Inferior parietal cortex (tissue), 1 donor: ENCODE measurements at regions not wholly inside any gene's neighbourhood (a gene's known extent, or its start where the extent isn't known, plus 50 kb on each side); places are given as distances from the start of the nearest gene placed in this dataset.

ENCODE experiments used
- DNase-seq: peaks from one replicate; pipeline ENCODE4 v3.0.0-alpha.2; 2016; ENCODE audit errors: extremely low spot score

DNA sequence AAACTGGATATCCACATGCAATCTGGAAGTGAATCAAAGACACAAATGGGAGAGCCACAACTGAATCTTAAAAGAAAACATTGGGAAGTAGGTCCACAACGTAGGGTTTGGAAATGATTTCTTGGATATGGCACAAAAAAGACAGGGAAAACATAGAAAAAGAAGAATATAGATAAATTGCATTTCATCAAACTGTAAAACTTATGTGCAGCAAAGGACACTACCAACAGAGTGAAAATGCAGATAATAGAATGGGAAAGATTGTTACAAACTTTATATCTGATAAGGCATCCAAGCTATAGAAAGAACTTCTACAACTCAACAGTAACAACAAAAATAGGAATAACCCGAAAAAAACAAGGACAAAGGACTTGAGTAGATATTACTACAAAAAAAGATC lies 89.6 kb downstream of the ZNF280B start:
- no peak for DNase-seq

DNA sequence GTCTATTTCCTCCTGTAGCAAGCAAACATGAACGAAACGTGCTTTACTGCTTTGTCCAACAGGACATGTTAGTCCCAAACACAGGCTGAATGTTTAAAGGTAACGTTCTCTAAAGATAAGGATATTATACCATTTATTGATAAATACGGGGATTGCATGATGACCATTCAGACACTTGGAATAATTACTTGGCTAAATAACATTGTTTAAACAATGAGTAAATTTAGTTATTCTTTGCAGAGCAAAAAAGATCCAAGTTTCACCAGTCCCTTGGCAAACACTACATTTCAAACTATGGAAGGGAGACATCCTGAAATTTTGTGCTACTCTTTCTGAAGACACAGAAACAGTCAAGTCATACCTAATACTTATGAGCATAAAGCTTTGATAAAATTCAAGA lies 88.0 kb downstream of the ZNF280B start:
- no peak for DNase-seq

- no peak for DNase-seq
Observed at GRCh38 chr22:22421392-22421791, 87.2 kb downstream of the ZNF280B start.

GRCh38 chr22:22422629-22423112 lies 85.9 kb downstream of the ZNF280B start:
- peak; percentile 66 for DNase-seq

DNA sequence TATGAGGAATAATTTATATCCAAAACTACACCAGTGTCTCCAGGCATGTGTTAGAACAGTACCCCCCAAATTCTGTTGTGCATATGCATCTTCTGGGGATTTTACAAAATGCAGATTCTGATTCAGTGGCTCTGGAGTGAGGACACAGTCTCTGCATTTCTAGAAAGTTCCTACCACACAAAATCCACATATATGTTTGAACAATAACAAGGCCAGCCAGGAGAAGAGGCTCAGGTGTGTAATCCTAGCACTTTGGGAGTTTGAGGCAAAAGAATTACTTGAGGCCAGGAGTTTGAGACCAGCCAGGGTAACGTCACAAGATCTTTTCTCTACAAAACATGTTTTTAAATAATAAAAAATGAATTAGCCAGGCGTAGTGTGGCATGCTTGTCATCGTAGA lies 84.9 kb downstream of the ZNF280B start:
- no peak for DNase-seq

DNA sequence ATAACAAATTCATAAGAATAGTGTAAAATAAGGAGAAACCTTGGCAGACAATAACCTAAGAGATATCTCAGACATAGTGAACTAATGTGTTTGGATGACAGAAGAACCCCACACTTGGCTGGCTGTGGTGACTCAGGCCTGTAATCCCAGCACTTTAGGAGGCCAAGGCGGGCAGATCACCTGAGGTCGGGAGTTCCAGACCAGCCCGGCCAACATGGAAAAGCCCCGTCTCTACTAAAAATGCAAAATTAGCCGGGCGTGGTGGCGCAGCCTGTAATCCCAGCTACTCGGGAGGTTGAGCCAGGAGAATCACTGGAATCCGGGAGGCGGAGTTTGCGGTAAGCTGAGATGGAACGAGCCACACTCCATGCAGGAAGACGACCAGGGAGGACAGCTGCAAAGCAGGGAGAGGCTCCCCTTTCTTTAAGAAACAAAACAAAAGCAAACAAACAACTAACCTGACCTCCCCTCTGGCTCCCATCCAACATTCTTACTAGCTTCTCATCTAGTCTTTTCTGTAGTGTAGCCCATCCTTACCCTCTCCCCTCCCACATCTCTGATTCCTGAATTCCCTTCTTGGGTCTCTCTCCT lies 84.2 kb downstream of the ZNF280B start:
- no peak for DNase-seq

GRCh38 chr22:22424956-22425355 lies 83.6 kb downstream of the ZNF280B start:
- no peak for DNase-seq

- no peak for DNase-seq
Observed at GRCh38 chr22:22425356-22425755, 83.2 kb downstream of the ZNF280B start.

DNA sequence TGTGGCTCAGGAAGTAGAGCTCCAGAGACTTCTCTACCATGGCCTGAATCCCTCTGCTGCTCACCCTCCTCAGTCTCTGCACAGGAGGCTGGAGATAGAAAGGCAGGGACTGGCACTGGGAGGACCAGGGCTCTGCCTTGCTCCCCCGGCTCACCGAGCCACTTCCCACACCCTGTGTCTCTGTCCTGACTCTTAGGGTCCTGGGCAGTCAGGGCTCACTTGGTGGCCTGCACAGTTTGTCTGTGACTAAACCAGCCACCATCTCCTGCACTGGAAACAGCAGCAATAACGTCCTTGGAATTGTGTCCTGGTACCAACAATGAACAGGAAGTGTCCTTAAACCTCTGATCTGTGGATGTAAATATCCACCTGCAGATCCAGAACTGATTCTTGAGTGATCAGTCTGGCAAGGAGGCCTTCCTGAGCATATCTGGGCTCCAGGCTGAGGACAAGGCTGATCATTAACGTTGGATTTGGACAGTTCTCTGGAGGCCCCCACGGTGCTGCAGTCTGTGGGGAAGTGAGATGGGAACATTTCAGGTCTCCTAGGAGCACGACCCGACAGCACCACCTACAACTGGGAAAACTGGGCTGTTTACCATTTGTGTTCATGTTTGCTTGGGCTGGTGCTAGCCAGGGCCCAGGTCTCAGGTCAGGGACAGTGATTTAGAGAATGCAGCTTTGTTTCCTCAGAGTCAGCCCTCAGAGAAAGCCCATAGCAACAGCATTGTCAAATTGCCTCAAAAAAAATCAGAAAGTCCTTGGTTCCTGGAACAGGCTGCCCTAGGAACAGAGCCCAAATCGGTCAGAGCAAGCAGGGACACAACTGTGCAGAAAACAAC lies 82.5 kb downstream of the ZNF280B start:
- no peak for DNase-seq

DNA sequence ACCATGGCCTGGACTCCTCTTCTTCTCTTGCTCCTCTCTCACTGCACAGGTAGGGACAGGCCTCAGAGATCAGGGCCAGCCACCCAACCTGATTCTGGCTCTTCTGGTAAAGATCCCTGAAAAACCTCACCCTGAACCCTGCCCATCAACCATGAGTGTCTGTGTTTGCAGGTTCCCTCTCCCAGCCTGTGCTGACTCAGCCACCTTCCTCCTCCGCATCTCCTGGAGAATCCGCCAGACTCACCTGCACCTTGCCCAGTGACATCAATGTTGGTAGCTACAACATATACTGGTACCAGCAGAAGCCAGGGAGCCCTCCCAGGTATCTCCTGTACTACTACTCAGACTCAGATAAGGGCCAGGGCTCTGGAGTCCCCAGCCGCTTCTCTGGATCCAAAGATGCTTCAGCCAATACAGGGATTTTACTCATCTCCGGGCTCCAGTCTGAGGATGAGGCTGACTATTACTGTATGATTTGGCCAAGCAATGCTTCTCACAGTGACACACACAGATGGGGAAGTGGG lies 80.9 kb downstream of the ZNF280B start:
- DNase-seq: no peak

DNA sequence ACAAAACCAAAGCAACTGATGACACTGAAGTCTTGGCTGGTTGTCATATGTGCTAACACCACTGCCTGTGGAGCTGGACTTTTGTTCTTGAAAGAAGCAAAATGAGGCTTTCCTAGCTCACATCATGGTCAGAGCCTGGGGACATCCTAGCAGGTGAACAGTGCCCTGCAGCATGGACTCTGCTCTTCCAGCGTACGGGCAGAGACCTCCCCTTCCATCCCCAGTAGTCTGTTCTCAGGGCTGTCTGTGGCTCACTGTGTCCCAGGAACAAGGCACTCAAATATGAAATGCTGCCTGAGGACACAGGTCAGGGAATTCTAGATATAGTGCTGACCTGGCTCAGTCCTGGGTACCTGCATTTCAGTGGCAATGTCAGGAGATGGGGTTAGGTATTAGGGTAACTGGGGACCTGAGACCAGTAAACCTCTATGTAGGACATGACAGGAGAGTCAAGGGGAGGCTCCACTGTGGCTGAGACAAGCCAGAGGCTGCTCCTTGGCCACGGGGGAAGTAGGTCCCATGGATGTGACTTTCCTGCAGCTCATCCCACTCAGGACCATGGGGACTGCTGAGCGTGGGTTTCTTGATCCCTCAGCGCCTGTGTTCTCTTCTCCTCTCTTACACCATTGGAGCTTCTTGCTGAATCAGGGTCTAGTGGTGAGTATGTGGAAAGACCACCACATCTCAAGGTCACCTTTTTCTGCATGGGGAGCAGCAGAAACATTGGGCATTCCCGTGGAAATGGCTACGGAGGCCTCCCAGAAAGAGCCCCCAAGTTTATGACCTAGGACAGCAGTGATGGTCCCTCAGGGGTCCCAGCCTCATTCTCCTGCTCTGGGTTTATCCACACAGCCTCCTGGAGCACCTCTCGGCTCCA lies 80.1 kb downstream of the ZNF280B start:
- DNase-seq: no peak

- no peak for DNase-seq
Observed at GRCh38 chr22:22429369-22430108, 79.0 kb downstream of the ZNF280B start.

DNA sequence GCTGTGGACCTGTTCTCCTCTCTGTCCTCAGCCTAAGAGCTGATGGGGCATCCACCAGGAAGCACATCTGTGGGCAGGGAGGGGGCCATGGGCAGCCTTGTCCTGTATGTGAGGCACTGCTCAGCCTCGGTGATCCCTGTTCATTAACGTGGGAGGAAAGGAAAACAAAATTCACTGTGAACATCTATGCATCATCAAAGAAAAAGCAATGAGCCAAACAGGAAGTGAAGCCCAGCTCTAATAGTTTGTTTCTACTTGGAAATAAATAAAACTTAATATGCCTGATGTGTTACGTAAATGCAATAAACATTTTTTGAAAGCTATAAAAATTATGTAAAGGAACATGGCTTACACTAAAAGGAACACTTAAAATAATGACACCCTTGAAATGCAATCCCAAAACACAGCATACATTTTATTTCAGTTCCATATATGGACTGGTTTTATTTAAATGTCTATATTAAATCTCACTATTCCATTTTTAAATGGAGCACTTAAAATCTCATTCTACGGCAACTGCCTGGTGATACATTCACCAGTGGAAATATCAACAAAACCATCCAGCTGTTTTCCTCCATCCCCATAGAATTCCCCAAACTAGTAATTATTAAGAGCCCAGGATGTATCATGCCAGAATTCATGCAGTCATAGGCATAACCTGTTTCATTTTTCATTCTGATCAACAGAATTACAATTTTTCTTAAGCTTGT lies 78.3 kb downstream of the ZNF280B start:
- no peak for DNase-seq

DNA sequence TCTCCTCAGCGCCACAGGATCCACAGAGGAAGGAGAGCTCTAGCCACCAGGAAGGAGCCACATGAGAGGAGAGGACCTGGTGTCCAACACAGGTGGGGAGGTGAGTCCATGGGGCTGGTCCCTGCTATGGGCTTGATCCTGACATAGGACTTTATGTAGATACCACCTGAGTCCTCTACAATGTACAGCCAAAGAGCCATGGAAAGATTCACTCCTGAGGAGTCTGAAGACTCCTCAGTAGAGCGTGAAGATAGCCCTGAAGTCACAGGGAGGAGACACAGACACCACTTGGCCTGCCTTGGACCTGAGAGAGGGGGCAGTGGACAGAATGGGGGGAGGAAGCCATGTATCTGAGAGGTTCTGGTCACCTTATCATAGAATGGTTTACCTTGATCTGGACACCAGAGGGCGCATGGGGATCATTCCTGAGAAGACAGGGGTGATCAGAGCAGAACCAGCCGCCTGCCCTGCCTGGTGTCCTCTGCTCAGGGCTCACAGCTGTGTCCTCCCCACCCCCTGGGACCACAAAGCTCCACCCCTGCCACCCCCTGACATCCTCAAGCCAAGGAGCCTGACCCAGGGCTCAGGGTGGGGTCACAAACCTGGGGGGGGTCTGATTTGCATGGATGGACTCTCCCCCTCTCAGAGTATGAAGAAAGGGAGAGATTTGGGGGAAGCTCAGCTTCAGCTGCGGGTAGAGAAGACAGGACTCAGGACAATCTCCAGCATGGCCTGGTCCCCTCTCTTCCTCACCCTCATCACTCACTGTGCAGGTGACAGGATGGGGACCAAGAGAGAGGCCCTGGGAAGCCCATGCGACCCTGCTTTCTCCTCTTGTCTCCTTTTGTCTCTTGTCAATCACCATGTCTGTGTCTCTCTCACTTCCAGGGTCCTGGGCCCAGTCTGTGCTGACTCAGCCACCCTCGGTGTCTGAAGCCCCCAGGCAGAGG lies 77.0 kb downstream of the ZNF280B start:
- peak; percentile 75 for DNase-seq

- DNase-seq: no peak
Observed at GRCh38 chr22:22432479-22432878, 76.1 kb downstream of the ZNF280B start.

- DNase-seq: no peak
Observed at GRCh38 chr22:22432937-22433336, 75.6 kb downstream of the ZNF280B start.

GRCh38 chr22:22433770-22434169 lies 74.8 kb downstream of the ZNF280B start:
- no peak for DNase-seq
